ENCODE measurements at regions not wholly inside any gene's neighbourhood (a gene's known extent, or its start where the extent isn't known, plus 50 kb on each side); places are given as distances from the start of the nearest gene placed in this dataset.
"Not testable (repeated sequence)": the region's sequence is repeated elsewhere in the genome, so short reads cannot be mapped to it uniquely, and the experiment has no call there.

DNA sequence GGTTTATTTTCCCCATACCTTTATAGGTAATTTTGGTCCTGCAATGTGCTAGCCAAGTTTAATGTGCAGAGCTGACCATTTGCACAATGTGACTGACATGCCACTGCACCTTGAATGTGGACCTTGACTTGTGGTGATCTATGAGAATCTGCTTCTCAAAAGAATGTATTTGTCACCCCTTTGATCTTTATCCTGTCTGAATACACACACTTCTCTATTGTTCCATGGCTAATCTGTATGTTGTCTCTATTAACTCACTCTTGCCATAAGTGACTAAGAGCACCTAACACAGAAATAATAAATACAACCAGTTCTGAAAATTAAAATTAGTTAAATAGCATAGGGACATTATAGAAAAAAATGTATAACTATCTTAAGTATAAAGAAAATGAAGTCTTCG, 1447.6 kb downstream of the RPIA start:
- TF ChIP-seq, protein P1, sequence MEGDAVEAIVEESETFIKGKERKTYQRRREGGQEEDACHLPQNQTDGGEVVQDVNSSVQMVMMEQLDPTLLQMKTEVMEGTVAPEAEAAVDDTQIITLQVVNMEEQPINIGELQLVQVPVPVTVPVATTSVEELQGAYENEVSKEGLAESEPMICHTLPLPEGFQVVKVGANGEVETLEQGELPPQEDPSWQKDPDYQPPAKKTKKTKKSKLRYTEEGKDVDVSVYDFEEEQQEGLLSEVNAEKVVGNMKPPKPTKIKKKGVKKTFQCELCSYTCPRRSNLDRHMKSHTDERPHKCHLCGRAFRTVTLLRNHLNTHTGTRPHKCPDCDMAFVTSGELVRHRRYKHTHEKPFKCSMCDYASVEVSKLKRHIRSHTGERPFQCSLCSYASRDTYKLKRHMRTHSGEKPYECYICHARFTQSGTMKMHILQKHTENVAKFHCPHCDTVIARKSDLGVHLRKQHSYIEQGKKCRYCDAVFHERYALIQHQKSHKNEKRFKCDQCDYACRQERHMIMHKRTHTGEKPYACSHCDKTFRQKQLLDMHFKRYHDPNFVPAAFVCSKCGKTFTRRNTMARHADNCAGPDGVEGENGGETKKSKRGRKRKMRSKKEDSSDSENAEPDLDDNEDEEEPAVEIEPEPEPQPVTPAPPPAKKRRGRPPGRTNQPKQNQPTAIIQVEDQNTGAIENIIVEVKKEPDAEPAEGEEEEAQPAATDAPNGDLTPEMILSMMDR (IDR thresholded peaks at IDR 0.05): not testable (repeated sequence)
- TF ChIP-seq POLR2A, EP300 (IDR thresholded peaks at IDR 0.05): not testable (repeated sequence)
